GM12878 (cell line): ENCODE measurements at regions not wholly inside any gene's neighbourhood (a gene's known extent, or its start where the extent isn't known, plus 50 kb on each side); places are given as distances from the start of the nearest gene placed in this dataset.

Experiments
- ATAC-seq: fragments of 200-7000 bp; cut with Tn5 transposase; 3 replicates; pipeline ENCODE4 v1.9.1; 2020; ENCODE audit warnings: mild to moderate bottlenecking, moderate library complexity
- BruUV-seq: library from RNA; stranded (reverse); fragments of 400-500 nt; replicated peaks from 2 replicates; lab custom pipeline; 2021; lab: Mats Ljungman, UMichigan
- CTCF ChIA-PET: fragments of 300-600 bp; sonication (Branson Sonifier 250); formaldehyde crosslinking; extraction: SDS; loops from one replicate; lab custom pipeline; 2021; ENCODE audit warnings: inconsistent platforms; lab: Yijun Ruan, JAX
- POLR2A ChIA-PET: fragments of 350-600 bp; formaldehyde crosslinking; extraction: SDS; loops from one replicate; lab custom pipeline; 2021; ENCODE audit warnings: inconsistent platforms; lab: Charles Lee
- RAD21 ChIA-PET: fragments of 300-600 bp; sonication (Branson Sonifier 250); formaldehyde crosslinking; loops from one replicate; lab custom pipeline; 2023; ENCODE audit warnings: antibody characterized with exemption; ENCODE audit not compliant: unreplicated experiment; lab: Charles Lee
- SMC1A ChIA-PET: fragments of 300-600 bp; sonication (Branson Sonifier 250); formaldehyde crosslinking; loops from one replicate; lab custom pipeline; 2023; ENCODE audit not compliant: unreplicated experiment, uncharacterized antibody; lab: Charles Lee
- DNase-seq: peaks from one replicate; pipeline ENCODE4 v3.0.0-alpha.2; 2011; ENCODE audit warnings: low read depth, low spot score
- FAIRE-seq: peaks from 3 replicates; lab custom pipeline; 2011; peaks lifted over from hg19 to GRCh38; lab: Jason Lieb, UNC
- H2AFZ ChIP-seq: 2 replicates; pipeline ENCODE4 v1.6.0; 2011; ENCODE audit warnings: low read depth, low read length, control low read depth; ENCODE audit not compliant: control insufficient read depth
- H3K27ac ChIP-seq: 2 replicates; pipeline ENCODE4 v1.5.1; 2011; ENCODE audit warnings: control low read depth; ENCODE audit not compliant: control insufficient read depth, insufficient read depth
- H3K27me3 ChIP-seq, 2 experiments: replicated peaks in 1 of 2; 2 replicates each; pipeline versions ENCODE4 v1.6.0 to v1.6.1; 2011; ENCODE audit warnings: low read length in 1 of 2; ENCODE audit not compliant: control insufficient read depth in 2 of 2, insufficient read depth in 2 of 2
- H3K36me3 ChIP-seq, 2 experiments: 2 replicates each; pipeline ENCODE4 v1.5.1; 2011; ENCODE audit warnings: low read length in 1 of 2; ENCODE audit not compliant: control insufficient read depth in 2 of 2, insufficient read depth in 2 of 2
- H3K4me1 ChIP-seq: 2 replicates; pipeline ENCODE4 v1.6.1; 2011; ENCODE audit warnings: mild to moderate bottlenecking, low read length, moderate library complexity, mixed read lengths; ENCODE audit not compliant: control insufficient read depth, insufficient read depth
- H3K4me2 ChIP-seq: 2 replicates; pipeline ENCODE4 v1.6.0; 2011; ENCODE audit warnings: control low read depth; ENCODE audit not compliant: control insufficient read depth, insufficient read depth
- H3K4me3 ChIP-seq: fragments of 200-600 bp; sonication (generic); 2 replicates; pipeline ENCODE4 v1.5.1; 2016
- H3K79me2 ChIP-seq: 2 replicates; pipeline ENCODE4 v1.6.0; 2011; ENCODE audit warnings: low read length; ENCODE audit not compliant: control insufficient read depth, insufficient read depth
- H3K9ac ChIP-seq: 2 replicates; pipeline ENCODE4 v1.8.0; 2011; ENCODE audit warnings: low read length, control low read depth, mixed read lengths; ENCODE audit not compliant: control insufficient read depth, insufficient read depth
- H3K9me3 ChIP-seq: replicated peaks from 3 replicates; pipeline ENCODE4 v1.5.1; 2011; ENCODE audit warnings: mild to moderate bottlenecking, low read length; ENCODE audit not compliant: control insufficient read depth, insufficient read depth
- H4K20me1 ChIP-seq: 2 replicates; pipeline ENCODE4 v1.6.0; 2011; ENCODE audit not compliant: control insufficient read depth, insufficient read depth
- CHD2 ChIP-seq: IDR thresholded peaks from 2 replicates; pipeline ENCODE4 v1.6.1; 2011; ENCODE audit warnings: low read depth, low read length, improper control_type of control experiment, borderline replicate concordance
- DPF2 ChIP-seq: fragments of 450-650 bp; IDR thresholded peaks from 2 replicates; pipeline ENCODE4 v1.6.1; 2017; ENCODE audit warnings: mild to moderate bottlenecking
- JUND ChIP-seq: IDR thresholded peaks from 2 replicates; pipeline ENCODE4 v1.6.1; 2012; ENCODE audit warnings: low read depth, mild to moderate bottlenecking, low read length, improper control_type of control experiment, moderate library complexity
- NFIC ChIP-seq: IDR thresholded peaks from 2 replicates; pipeline ENCODE4 v1.6.1; 2012; ENCODE audit warnings: low read depth, mild to moderate bottlenecking, inconsistent platforms, low read length, moderate library complexity
- POLR2AphosphoS2 ChIP-seq: IDR thresholded peaks from 2 replicates; pipeline ENCODE4 v1.6.1; 2011; ENCODE audit warnings: low read depth, mild to moderate bottlenecking, low read length, improper control_type of control experiment, moderate library complexity
- RB1 ChIP-seq: fragments of 450-650 bp; formaldehyde crosslinking; IDR thresholded peaks from 2 replicates; pipeline ENCODE4 v1.6.1; 2017; ENCODE audit warnings: mild to moderate bottlenecking, borderline replicate concordance
- RELA ChIP-seq: fragments of 450-650 bp; IDR thresholded peaks from 2 replicates; pipeline ENCODE4 v1.8.0; 2014; ENCODE audit warnings: borderline replicate concordance; ENCODE audit not compliant: partially characterized antibody
- SRF ChIP-seq, 2 experiments: IDR thresholded peaks; 2 replicates each; pipeline ENCODE4 v1.6.1; 2011; ENCODE audit warnings: low read depth in 2 of 2, low read length in 2 of 2, mild to moderate bottlenecking in 1 of 2, moderate library complexity in 1 of 2
- TCF12 ChIP-seq: IDR thresholded peaks from 2 replicates; pipeline ENCODE4 v1.6.1; 2011; ENCODE audit warnings: low read depth, mild to moderate bottlenecking, low read length
- WGBS: methylation state at CpG from one replicate; pipeline ENCODE4 v1.1.6; 2016; ENCODE audit warnings: low lambda C conversion rate; ENCODE audit not compliant: insufficient replicate concordance, insufficient coverage; ENCODE audit errors: missing lambda C conversion rate; 5-methylcytosine and 5-hydroxymethylcytosine counted together
- in situ Hi-C: fragments of 300-500 bp; cut with MboI; formaldehyde crosslinking; loops from 9 replicates; pipeline ENCODE4 v1.14.3; 2018; ENCODE audit warnings: mixed read lengths
- intact Hi-C: fragments of 100-400 bp; cut with micrococcal nuclease; formaldehyde crosslinking; loops from one replicate; pipeline ENCODE4 v1.14.2; 2022; ENCODE audit not compliant: unreplicated experiment
- TF ChIP-seq, protein P1 (sequence below): fragments of 450-650 bp; conservative IDR thresholded peaks from 2 replicates; pipeline ENCODE4 v1.6.1; 2017; ENCODE audit warnings: mild to moderate bottlenecking, moderate library complexity

DNA sequence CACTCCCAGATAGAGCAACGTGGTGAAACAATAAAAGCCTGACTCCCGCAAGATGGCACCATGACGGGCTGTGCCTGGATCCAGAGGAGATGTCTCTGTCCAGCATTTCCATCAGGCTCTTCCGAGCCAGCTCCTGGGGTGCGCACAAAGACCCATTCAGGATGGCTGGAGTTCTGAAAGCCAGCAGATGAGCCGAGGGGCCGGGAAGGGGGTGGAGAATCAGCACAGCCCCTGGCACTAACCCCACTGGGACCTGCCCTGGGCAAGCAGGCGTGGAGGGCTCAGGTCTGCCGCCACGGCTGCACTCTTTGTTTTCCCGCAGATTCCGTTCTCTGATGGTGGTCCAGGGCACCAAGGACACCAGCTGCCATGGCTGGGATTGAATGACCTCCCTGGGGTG is 97.2 kb upstream of the BLID start:
- POLR2A ChIA-PET = no interaction called here
- Histone ChIP-seq H3K4me3 (no peak overlapping the region), H3K9ac (no peak overlapping the region), H3K4me2 (no peak overlapping the region), H3K9me3 (no peaks in the 10 kb centered on the region), H3K27ac (no peak overlapping the region), H3K4me1 (no peaks in the 10 kb centered on the region), H2AFZ (no peak overlapping the region), H3K79me2 (no peaks in the 10 kb centered on the region), H3K36me3 (no peaks in the 10 kb centered on the region), H4K20me1 (no peaks in the 10 kb centered on the region), H3K27me3 (no peaks in the 10 kb centered on the region)
- WGBS = 40% methylated on average over 12 of the region's 12 CpGs
- CTCF ChIA-PET = interaction anchor here (1.9 to 5.3 kb wide), 3 partner anchors 10 to 291 kb away, joined by 6 to 32 read pairs (median 22); no protein-coding TSS in a partner anchor
- ATAC-seq (no peak), FAIRE-seq (no peak), DNase-seq (no peak)
- TF ChIP-seq RELA (no peak), TCF12 (no peak), JUND (no peak), SRF (IDR thresholded peaks at IDR 0.05; ENCODE audit: low read depth in 2 of 2, low read length in 2 of 2) (no peak), POLR2AphosphoS2 (no peak), RB1 (no peak), NFIC (no peak), CHD2 (no peak), DPF2 (no peak)
- TF ChIP-seq, protein P1, sequence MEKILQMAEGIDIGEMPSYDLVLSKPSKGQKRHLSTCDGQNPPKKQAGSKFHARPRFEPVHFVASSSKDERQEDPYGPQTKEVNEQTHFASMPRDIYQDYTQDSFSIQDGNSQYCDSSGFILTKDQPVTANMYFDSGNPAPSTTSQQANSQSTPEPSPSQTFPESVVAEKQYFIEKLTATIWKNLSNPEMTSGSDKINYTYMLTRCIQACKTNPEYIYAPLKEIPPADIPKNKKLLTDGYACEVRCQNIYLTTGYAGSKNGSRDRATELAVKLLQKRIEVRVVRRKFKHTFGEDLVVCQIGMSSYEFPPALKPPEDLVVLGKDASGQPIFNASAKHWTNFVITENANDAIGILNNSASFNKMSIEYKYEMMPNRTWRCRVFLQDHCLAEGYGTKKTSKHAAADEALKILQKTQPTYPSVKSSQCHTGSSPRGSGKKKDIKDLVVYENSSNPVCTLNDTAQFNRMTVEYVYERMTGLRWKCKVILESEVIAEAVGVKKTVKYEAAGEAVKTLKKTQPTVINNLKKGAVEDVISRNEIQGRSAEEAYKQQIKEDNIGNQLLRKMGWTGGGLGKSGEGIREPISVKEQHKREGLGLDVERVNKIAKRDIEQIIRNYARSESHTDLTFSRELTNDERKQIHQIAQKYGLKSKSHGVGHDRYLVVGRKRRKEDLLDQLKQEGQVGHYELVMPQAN = no peak
- in situ Hi-C loops (no loop called here), intact Hi-C loops (no loop called here)
- SMC1A ChIA-PET = no interaction called here
- RAD21 ChIA-PET = no interaction called here
- BruUV-seq = no TSS peak
